Activated naive CD8-positive, alpha-beta T cell treated with anti-CD3 and anti-CD28 coated beads for 36 hours (primary cell): ENCODE measurements at regions not wholly inside any gene's neighbourhood (a gene's known extent, or its start where the extent isn't known, plus 50 kb on each side); places are given as distances from the start of the nearest gene placed in this dataset.
"Not testable (repeated sequence)": the region's sequence is repeated elsewhere in the genome, so short reads cannot be mapped to it uniquely, and the experiment has no call there.

ENCODE experiments used
- DNase-seq: peaks from one replicate; pipeline ENCODE4 v3.0.0; 2021
- H3K27ac Mint-ChIP-seq: one replicate; pipeline ENCODE4 v1.8.0; 2022; ENCODE audit warnings: mild to moderate bottlenecking, moderate library complexity, mixed read lengths
- H3K27me3 Mint-ChIP-seq: one replicate; pipeline ENCODE4 v1.8.0; 2022; ENCODE audit warnings: mild to moderate bottlenecking, mixed read lengths
- H3K36me3 Mint-ChIP-seq: one replicate; pipeline ENCODE4 v1.8.0; 2021; ENCODE audit warnings: mild to moderate bottlenecking, mixed read lengths
- H3K4me1 Mint-ChIP-seq: one replicate; pipeline ENCODE4 v1.8.0; 2021; ENCODE audit warnings: mixed read lengths
- H3K4me3 Mint-ChIP-seq: one replicate; pipeline ENCODE4 v1.8.0; 2022; ENCODE audit warnings: mild to moderate bottlenecking, moderate library complexity, mixed read lengths
- H3K9me3 Mint-ChIP-seq: one replicate; pipeline ENCODE4 v1.8.0; 2022; ENCODE audit warnings: mixed read lengths

- H3K36me3 Mint-ChIP-seq, result no peaks in the 10 kb centered on the region
- peaks cover 3% of the 10 kb centered on the region for H3K9me3 Mint-ChIP-seq
- no peaks in the 10 kb centered on the region for H3K27me3 Mint-ChIP-seq
- DNase-seq, result no peak
- H3K4me3 Mint-ChIP-seq, result no peak overlapping the region
- H3K27ac Mint-ChIP-seq, result no peak overlapping the region
- H3K4me1 Mint-ChIP-seq, result no peaks in the 10 kb centered on the region
These were observed 437.5 kb upstream of the MBL2 start for GRCh38 chr10:53209944-53210611.

GRCh38 chr10:53183733-53184132, 411.1 kb upstream of the MBL2 start:
- Mint-ChIP-seq H3K27ac (no peak overlapping the region), H3K4me3 (no peak overlapping the region), H3K4me1 (no peaks in the 10 kb centered on the region), H3K27me3 (no peaks in the 10 kb centered on the region), H3K9me3 (peaks cover 7% of the 10 kb centered on the region), H3K36me3 (no peaks in the 10 kb centered on the region)
- no peak for DNase-seq

- no peak overlapping the region for H3K4me3 Mint-ChIP-seq
- peaks cover 2% of the 10 kb centered on the region for H3K9me3 Mint-ChIP-seq
- no peak overlapping the region for H3K27ac Mint-ChIP-seq
- DNase-seq, result no peak
- H3K27me3 Mint-ChIP-seq, result no peaks in the 10 kb centered on the region
- H3K36me3 Mint-ChIP-seq, result no peaks in the 10 kb centered on the region
- H3K4me1 Mint-ChIP-seq, result no peaks in the 10 kb centered on the region
These were observed 404.9 kb upstream of the MBL2 start for GRCh38 chr10:53177468-53177867.

GRCh38 chr10:53166325-53166724, 393.7 kb upstream of the MBL2 start:
- H3K9me3 Mint-ChIP-seq, result peaks cover 5% of the 10 kb centered on the region
- H3K4me3 Mint-ChIP-seq, result no peak overlapping the region
- no peaks in the 10 kb centered on the region for H3K36me3 Mint-ChIP-seq
- no peaks in the 10 kb centered on the region for H3K27me3 Mint-ChIP-seq
- no peaks in the 10 kb centered on the region for H3K4me1 Mint-ChIP-seq
- no peak overlapping the region for H3K27ac Mint-ChIP-seq
- no peak for DNase-seq

- Mint-ChIP-seq H3K27me3 (no peaks in the 10 kb centered on the region), H3K4me3 (no peak overlapping the region), H3K27ac (no peak overlapping the region), H3K9me3 (peaks cover 5% of the 10 kb centered on the region), H3K4me1 (no peaks in the 10 kb centered on the region), H3K36me3 (no peaks in the 10 kb centered on the region)
- DNase-seq, result no peak
These were observed 390.3 kb upstream of the MBL2 start for GRCh38 chr10:53162856-53163255.

- Mint-ChIP-seq H3K27me3 (no peaks in the 10 kb centered on the region), H3K4me3 (no peak overlapping the region), H3K4me1 (no peaks in the 10 kb centered on the region), H3K36me3 (no peaks in the 10 kb centered on the region), H3K9me3 (peaks cover 2% of the 10 kb centered on the region), H3K27ac (no peak overlapping the region)
- DNase-seq, result no peak
These were observed 388.6 kb upstream of the MBL2 start for GRCh38 chr10:53161231-53161630.

- not testable (repeated sequence) for H3K27me3 Mint-ChIP-seq, H3K36me3 Mint-ChIP-seq, DNase-seq, H3K4me1 Mint-ChIP-seq, H3K4me3 Mint-ChIP-seq, H3K9me3 Mint-ChIP-seq, H3K27ac Mint-ChIP-seq
These were observed 383.1 kb upstream of the MBL2 start for GRCh38 chr10:53155674-53156073.

- Mint-ChIP-seq H3K27ac (no peak overlapping the region), H3K4me1 (no peaks in the 10 kb centered on the region), H3K36me3 (no peaks in the 10 kb centered on the region), H3K9me3 (peaks cover 4% of the 10 kb centered on the region), H3K27me3 (no peaks in the 10 kb centered on the region), H3K4me3 (no peak overlapping the region)
- no peak for DNase-seq
These were observed 381.2 kb upstream of the MBL2 start for GRCh38 chr10:53153831-53154230.

GRCh38 chr10:53140506-53140905, 367.9 kb upstream of the MBL2 start:
- no peaks in the 10 kb centered on the region for H3K4me1 Mint-ChIP-seq
- peaks cover 3% of the 10 kb centered on the region for H3K9me3 Mint-ChIP-seq
- H3K36me3 Mint-ChIP-seq, result no peaks in the 10 kb centered on the region
- no peak overlapping the region for H3K27ac Mint-ChIP-seq
- no peak overlapping the region for H3K4me3 Mint-ChIP-seq
- no peaks in the 10 kb centered on the region for H3K27me3 Mint-ChIP-seq
- DNase-seq, result no peak

GRCh38 chr10:53135897-53136253, 363.3 kb upstream of the MBL2 start:
- H3K27ac Mint-ChIP-seq, result no peak overlapping the region
- no peak overlapping the region for H3K4me3 Mint-ChIP-seq
- no peak for DNase-seq
- H3K27me3 Mint-ChIP-seq, result no peaks in the 10 kb centered on the region
- H3K9me3 Mint-ChIP-seq, result peaks cover 2% of the 10 kb centered on the region
- H3K4me1 Mint-ChIP-seq, result no peaks in the 10 kb centered on the region
- no peaks in the 10 kb centered on the region for H3K36me3 Mint-ChIP-seq

- H3K4me1 Mint-ChIP-seq, result no peaks in the 10 kb centered on the region
- no peaks in the 10 kb centered on the region for H3K36me3 Mint-ChIP-seq
- no peak for DNase-seq
- no peak overlapping the region for H3K27ac Mint-ChIP-seq
- no peaks in the 10 kb centered on the region for H3K27me3 Mint-ChIP-seq
- peaks cover 2% of the 10 kb centered on the region for H3K9me3 Mint-ChIP-seq
- no peak overlapping the region for H3K4me3 Mint-ChIP-seq
These were observed 362.8 kb upstream of the MBL2 start for GRCh38 chr10:53135213-53135896.

- no peaks in the 10 kb centered on the region for H3K4me1 Mint-ChIP-seq
- no peak overlapping the region for H3K4me3 Mint-ChIP-seq
- H3K9me3 Mint-ChIP-seq, result no peaks in the 10 kb centered on the region
- H3K27ac Mint-ChIP-seq, result no peak overlapping the region
- DNase-seq, result no peak
- no peaks in the 10 kb centered on the region for H3K27me3 Mint-ChIP-seq
- H3K36me3 Mint-ChIP-seq, result no peaks in the 10 kb centered on the region
These were observed 361.5 kb upstream of the MBL2 start for GRCh38 chr10:53134050-53134449.

- no peak overlapping the region for H3K4me3 Mint-ChIP-seq
- no peaks in the 10 kb centered on the region for H3K4me1 Mint-ChIP-seq
- H3K9me3 Mint-ChIP-seq, result peaks cover 3% of the 10 kb centered on the region
- H3K36me3 Mint-ChIP-seq, result no peaks in the 10 kb centered on the region
- no peak for DNase-seq
- no peaks in the 10 kb centered on the region for H3K27me3 Mint-ChIP-seq
- no peak overlapping the region for H3K27ac Mint-ChIP-seq
These were observed 357.8 kb upstream of the MBL2 start for GRCh38 chr10:53130337-53130736.

- H3K4me1 Mint-ChIP-seq, result no peaks in the 10 kb centered on the region
- no peaks in the 10 kb centered on the region for H3K36me3 Mint-ChIP-seq
- H3K27ac Mint-ChIP-seq, result no peak overlapping the region
- no peaks in the 10 kb centered on the region for H3K27me3 Mint-ChIP-seq
- no peak for DNase-seq
- peaks cover 3% of the 10 kb centered on the region for H3K9me3 Mint-ChIP-seq
- no peak overlapping the region for H3K4me3 Mint-ChIP-seq
These were observed 355.1 kb upstream of the MBL2 start for GRCh38 chr10:53127686-53128085.

- no peaks in the 10 kb centered on the region for H3K4me1 Mint-ChIP-seq
- no peak overlapping the region for H3K4me3 Mint-ChIP-seq
- no peaks in the 10 kb centered on the region for H3K36me3 Mint-ChIP-seq
- no peak for DNase-seq
- no peak overlapping the region for H3K27ac Mint-ChIP-seq
- H3K27me3 Mint-ChIP-seq, result no peaks in the 10 kb centered on the region
- peaks cover 3% of the 10 kb centered on the region for H3K9me3 Mint-ChIP-seq
These were observed 350.7 kb upstream of the MBL2 start for GRCh38 chr10:53123311-53123710.

GRCh38 chr10:53122281-53122680, 349.7 kb upstream of the MBL2 start:
- Mint-ChIP-seq H3K36me3 (no peaks in the 10 kb centered on the region), H3K4me3 (no peak overlapping the region), H3K4me1 (no peaks in the 10 kb centered on the region), H3K27ac (no peak overlapping the region), H3K27me3 (no peaks in the 10 kb centered on the region), H3K9me3 (peaks cover 3% of the 10 kb centered on the region)
- DNase-seq, result no peak
